CD8-positive, alpha-beta memory T cell (primary cell): ENCODE measurements at regions not wholly inside any gene's neighbourhood (a gene's known extent, or its start where the extent isn't known, plus 50 kb on each side); places are given as distances from the start of the nearest gene placed in this dataset.

Experiments
- CTCF ChIA-PET: fragments of 350-600 bp; sonication (Branson Sonifier 250); formaldehyde crosslinking; loops from one replicate; lab custom pipeline; 2021; ENCODE audit warnings: antibody characterized with exemption; lab: Charles Lee
- POLR2A ChIA-PET: fragments of 350-600 bp; sonication (Branson Sonifier 250); formaldehyde crosslinking; loops from one replicate; lab custom pipeline; 2021; ENCODE audit warnings: antibody characterized with exemption; lab: Charles Lee
- DNase-seq, 5 donors: peaks; one replicate each; pipeline versions ENCODE4 v3.0.0 to v3.0.0-alpha.2; 2020 to 2022; ENCODE audit warnings: mixed read lengths in 1 of 5
- H3K27ac ChIP-seq: one replicate; pipeline ENCODE4 v1.7.0; 2013; ENCODE audit warnings: low read depth, mild to moderate bottlenecking, low read length, moderate library complexity
- H3K27me3 ChIP-seq: 2 replicates; pipeline ENCODE4 v1.7.0; 2013; ENCODE audit warnings: low read length, mild to moderate bottlenecking; ENCODE audit not compliant: insufficient read depth, poor library complexity, severe bottlenecking
- H3K36me3 ChIP-seq: 2 replicates; pipeline ENCODE4 v1.7.0; 2013; ENCODE audit warnings: mild to moderate bottlenecking, low read length, moderate library complexity; ENCODE audit not compliant: insufficient read depth
- H3K4me1 ChIP-seq: 2 replicates; pipeline ENCODE4 v1.7.0; 2013; ENCODE audit warnings: mild to moderate bottlenecking, low read length, moderate library complexity; ENCODE audit not compliant: insufficient read depth
- H3K4me3 ChIP-seq: 2 replicates; pipeline ENCODE4 v1.7.0; 2013; ENCODE audit warnings: mild to moderate bottlenecking, low read length
- H3K9me3 ChIP-seq: 2 replicates; pipeline ENCODE4 v1.7.0; 2013; ENCODE audit warnings: mild to moderate bottlenecking, low read length
- H3K27ac Mint-ChIP-seq, 8 donors: one replicate each; pipeline ENCODE4 v1.8.0; 2020 to 2021; ENCODE audit warnings: mixed read lengths in 8 of 8, mild to moderate bottlenecking in 6 of 8, inconsistent platforms in 3 of 8, moderate library complexity in 3 of 8
- H3K27me3 Mint-ChIP-seq, 2 donors: one replicate each; pipeline ENCODE4 v1.8.0; 2020 to 2021; ENCODE audit warnings: mixed read lengths in 2 of 2, mild to moderate bottlenecking in 1 of 2, moderate library complexity in 1 of 2
- H3K36me3 Mint-ChIP-seq, 3 donors: one replicate each; pipeline ENCODE4 v1.8.0; 2020 to 2021; ENCODE audit warnings: mixed read lengths in 3 of 3, inconsistent platforms in 1 of 3, mild to moderate bottlenecking in 1 of 3
- H3K4me1 Mint-ChIP-seq, 3 donors: one replicate each; pipeline ENCODE4 v1.8.0; 2020 to 2021; ENCODE audit warnings: mixed read lengths in 3 of 3, inconsistent platforms in 1 of 3, mild to moderate bottlenecking in 1 of 3
- H3K4me3 Mint-ChIP-seq, 7 donors: one replicate each; pipeline ENCODE4 v1.8.0; 2020 to 2021; ENCODE audit warnings: mixed read lengths in 7 of 7, mild to moderate bottlenecking in 6 of 7, moderate library complexity in 4 of 7, inconsistent platforms in 2 of 7
- H3K9me3 Mint-ChIP-seq, 5 donors: one replicate each; pipeline ENCODE4 v1.8.0; 2020 to 2022; ENCODE audit warnings: mixed read lengths in 5 of 5, mild to moderate bottlenecking in 3 of 5, moderate library complexity in 2 of 5, inconsistent platforms in 1 of 5

- H3K4me1 ChIP-seq, result no peaks in the 10 kb centered on the region
- POLR2A ChIA-PET, result no interaction called here
- no peak overlapping the region for H3K4me3 ChIP-seq
- Mint-ChIP-seq H3K27ac (peak overlapping the region in 1 of 8 donors; percentile 43), H3K9me3 (peaks cover 2 to 12% (median 9%) of the 10 kb centered on the region in 5 donors), H3K27me3 (peaks cover 9 to 35% of the 10 kb centered on the region in 2 donors), H3K4me3 (no peak overlapping the region), H3K4me1 (no peaks in the 10 kb centered on the region), H3K36me3 (peaks cover 0 to 14% (median 0%) of the 10 kb centered on the region in 3 donors)
- CTCF ChIA-PET, result no interaction called here
- H3K27ac ChIP-seq, result no peak overlapping the region
- DNase-seq, result no peak
- no peaks in the 10 kb centered on the region for H3K27me3 ChIP-seq
- H3K36me3 ChIP-seq, result no peaks in the 10 kb centered on the region
- H3K9me3 ChIP-seq, result no peaks in the 10 kb centered on the region
These were observed 86.9 kb downstream of the MCFD2 start for GRCh38 chr2:46828491-46829230.

- peak overlapping the region in 1 of 8 donors; percentile 43 for H3K27ac Mint-ChIP-seq
- Histone ChIP-seq H3K36me3 (no peaks in the 10 kb centered on the region), H3K27me3 (no peaks in the 10 kb centered on the region), H3K27ac (no peak overlapping the region), H3K4me3 (no peak overlapping the region), H3K9me3 (no peaks in the 10 kb centered on the region), H3K4me1 (no peaks in the 10 kb centered on the region)
- no peak for DNase-seq
- POLR2A ChIA-PET, result no interaction called here
- CTCF ChIA-PET, result no interaction called here
- peaks cover 0 to 12% (median 0%) of the 10 kb centered on the region in 3 donors for H3K36me3 Mint-ChIP-seq
- H3K4me3 Mint-ChIP-seq, result no peak overlapping the region
- no peaks in the 10 kb centered on the region for H3K4me1 Mint-ChIP-seq
- peaks cover 9 to 38% of the 10 kb centered on the region in 2 donors for H3K27me3 Mint-ChIP-seq
- peaks cover 2 to 11% (median 6%) of the 10 kb centered on the region in 5 donors for H3K9me3 Mint-ChIP-seq
These were observed 87.5 kb downstream of the MCFD2 start for GRCh38 chr2:46828135-46828438.

DNA sequence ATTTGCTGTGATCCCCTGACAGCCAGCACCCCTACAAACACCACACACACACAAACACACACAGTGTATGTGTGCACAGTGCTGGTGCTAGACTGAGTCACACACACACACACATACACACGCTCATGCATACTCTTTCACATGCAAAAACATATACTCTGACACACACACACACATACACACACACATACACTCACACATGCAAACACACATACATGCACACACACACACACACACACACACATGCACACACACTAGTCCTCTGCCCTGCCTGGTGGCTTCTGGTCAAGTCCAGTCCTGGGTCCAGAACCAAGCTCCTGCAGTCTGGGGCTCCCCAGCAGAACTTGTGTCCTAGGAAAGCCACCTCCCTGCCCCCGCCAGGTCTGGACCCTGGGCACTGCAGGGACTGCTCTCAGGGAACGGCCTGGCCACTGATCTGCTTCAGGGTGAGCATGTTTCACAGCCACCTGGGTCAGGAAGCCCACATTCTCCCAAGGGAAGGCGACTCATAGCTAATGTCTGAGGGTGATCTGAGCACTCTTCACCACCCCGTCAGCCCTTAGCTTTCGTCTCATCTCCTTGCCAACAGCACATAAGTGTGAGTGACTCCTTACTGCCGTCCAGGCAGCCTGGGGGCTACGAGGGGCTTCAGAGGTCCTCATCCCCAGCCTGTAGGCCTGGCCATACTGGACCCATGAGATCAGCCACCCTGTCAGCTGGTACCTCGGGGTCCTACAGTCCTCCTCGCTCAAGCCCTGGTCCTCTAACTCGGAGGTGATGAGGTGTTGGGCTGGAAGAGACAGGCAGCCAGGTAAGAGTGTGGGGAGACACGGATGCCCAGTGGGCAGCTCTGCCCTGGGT, 88.1 kb downstream of the MCFD2 start:
- no peak overlapping the region for H3K4me3 ChIP-seq
- CTCF ChIA-PET, result no interaction called here
- H3K9me3 ChIP-seq, result no peaks in the 10 kb centered on the region

DNA sequence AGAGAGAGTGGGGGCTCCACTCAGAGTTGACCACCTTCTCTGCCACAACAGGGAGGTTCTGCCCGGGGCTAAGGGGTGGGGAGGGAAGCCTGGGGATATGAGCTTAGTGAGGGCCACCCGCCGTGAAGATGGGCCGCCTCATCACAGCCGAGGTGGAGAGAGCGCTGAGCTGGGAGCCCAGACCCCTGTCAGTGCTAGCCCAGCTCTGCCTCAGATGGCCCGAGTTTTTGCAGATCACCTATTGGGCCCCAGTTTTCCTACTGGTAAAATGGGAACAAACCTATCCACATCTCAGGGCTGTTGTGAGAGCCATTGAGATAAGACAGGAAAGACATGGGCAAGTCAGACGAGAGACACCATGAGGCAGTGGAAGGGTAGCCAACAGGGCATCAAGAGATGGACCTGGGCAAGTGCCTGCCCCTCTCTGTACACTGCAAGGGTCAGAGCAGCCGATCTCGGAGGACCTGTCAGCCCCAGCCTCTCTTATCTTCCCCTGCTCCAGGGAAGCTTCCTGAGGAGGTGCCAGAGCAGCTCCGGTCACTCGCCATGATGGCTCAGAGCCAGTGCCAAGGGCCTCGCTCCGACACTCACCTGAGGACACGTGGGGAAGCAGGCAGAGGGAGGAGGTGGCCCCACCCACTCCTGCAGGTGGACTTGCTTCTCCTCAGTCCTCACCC, 88.9 kb downstream of the MCFD2 start:
- no peaks in the 10 kb centered on the region for H3K4me1 ChIP-seq
- peaks cover 9 to 38% of the 10 kb centered on the region in 2 donors for H3K27me3 Mint-ChIP-seq
- no peaks in the 10 kb centered on the region for H3K4me1 Mint-ChIP-seq
- H3K9me3 Mint-ChIP-seq, result peaks cover 2 to 10% (median 6%) of the 10 kb centered on the region in 5 donors
- H3K4me3 Mint-ChIP-seq, result no peak overlapping the region
- no peak overlapping the region for H3K27ac Mint-ChIP-seq
- H3K9me3 ChIP-seq, result no peaks in the 10 kb centered on the region
- POLR2A ChIA-PET, result interaction anchor here (0.6 kb wide), 1 partner anchor 26 kb away, joined by 12 read pairs; no protein-coding TSS in a partner anchor
- H3K27ac ChIP-seq, result no peak overlapping the region
- no peak for DNase-seq
- peaks cover 0 to 10% (median 0%) of the 10 kb centered on the region in 3 donors for H3K36me3 Mint-ChIP-seq
- no peaks in the 10 kb centered on the region for H3K27me3 ChIP-seq
- H3K4me3 ChIP-seq, result no peak overlapping the region
- CTCF ChIA-PET, result no interaction called here
- no peaks in the 10 kb centered on the region for H3K36me3 ChIP-seq

More for the DNA sequence above, 88.1 kb downstream of the MCFD2 start:
- Histone ChIP-seq H3K27me3 (no peaks in the 10 kb centered on the region), H3K27ac (no peak overlapping the region), H3K36me3 (no peaks in the 10 kb centered on the region), H3K4me1 (no peaks in the 10 kb centered on the region)
- H3K9me3 Mint-ChIP-seq, result peaks cover 2 to 10% (median 6%) of the 10 kb centered on the region in 5 donors
- no peaks in the 10 kb centered on the region for H3K4me1 Mint-ChIP-seq
- peaks cover 0 to 10% (median 0%) of the 10 kb centered on the region in 3 donors for H3K36me3 Mint-ChIP-seq
- POLR2A ChIA-PET, result no interaction called here
- no peak overlapping the region for H3K27ac Mint-ChIP-seq
- peaks cover 9 to 38% of the 10 kb centered on the region in 2 donors for H3K27me3 Mint-ChIP-seq
- DNase-seq, result no peak
- H3K4me3 Mint-ChIP-seq, result no peak overlapping the region

- CTCF ChIA-PET, result no interaction called here
- no peak overlapping the region for H3K4me3 Mint-ChIP-seq
- H3K4me1 Mint-ChIP-seq, result no peaks in the 10 kb centered on the region
- DNase-seq, result no peak
- Histone ChIP-seq H3K4me3 (no peak overlapping the region), H3K9me3 (no peaks in the 10 kb centered on the region), H3K27me3 (no peaks in the 10 kb centered on the region), H3K27ac (no peak overlapping the region), H3K36me3 (no peaks in the 10 kb centered on the region), H3K4me1 (no peaks in the 10 kb centered on the region)
- H3K9me3 Mint-ChIP-seq, result peaks cover 2 to 10% (median 6%) of the 10 kb centered on the region in 5 donors
- POLR2A ChIA-PET, result no interaction called here
- no peak overlapping the region for H3K27ac Mint-ChIP-seq
- peaks cover 0 to 10% (median 0%) of the 10 kb centered on the region in 3 donors for H3K36me3 Mint-ChIP-seq
- peaks cover 12 to 38% of the 10 kb centered on the region in 2 donors for H3K27me3 Mint-ChIP-seq
These were observed 89.6 kb downstream of the MCFD2 start for GRCh38 chr2:46825939-46826568.

GRCh38 chr2:46825231-46825938, 90.2 kb downstream of the MCFD2 start:
- Mint-ChIP-seq H3K27me3 (peaks cover 13 to 35% of the 10 kb centered on the region in 2 donors), H3K4me3 (no peak overlapping the region), H3K27ac (no peak overlapping the region), H3K4me1 (no peaks in the 10 kb centered on the region), H3K36me3 (peaks cover 0 to 6% (median 0%) of the 10 kb centered on the region in 3 donors), H3K9me3 (peaks cover 0 to 7% (median 6%) of the 10 kb centered on the region in 5 donors)
- DNase-seq, result no peak
- ChIA-PET POLR2A (no interaction called here), CTCF (no interaction called here)
- Histone ChIP-seq H3K4me1 (no peaks in the 10 kb centered on the region), H3K9me3 (no peaks in the 10 kb centered on the region), H3K27ac (no peak overlapping the region), H3K36me3 (no peaks in the 10 kb centered on the region), H3K27me3 (no peaks in the 10 kb centered on the region), H3K4me3 (no peak overlapping the region)

DNA sequence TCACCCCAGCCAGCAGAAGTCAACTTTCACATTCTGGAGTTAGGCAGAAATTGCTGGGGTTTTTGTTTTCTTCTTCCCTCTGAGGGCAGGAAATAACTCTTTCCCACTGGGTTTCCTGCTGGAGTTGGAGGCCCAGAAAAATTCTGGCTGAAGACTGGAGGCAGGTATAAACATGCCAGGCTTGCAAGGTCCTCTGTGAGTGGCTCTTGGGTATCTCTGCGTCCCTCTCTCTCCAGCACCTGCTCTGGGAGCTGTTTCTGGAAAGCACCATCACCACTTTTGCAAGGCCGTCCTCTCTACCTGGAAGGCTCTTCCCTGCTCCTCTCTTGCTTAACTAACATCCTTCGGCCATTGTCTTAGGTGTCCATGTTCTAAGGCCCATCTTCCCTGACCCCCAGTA, 91.0 kb downstream of the MCFD2 start:
- H3K4me1 Mint-ChIP-seq, result no peaks in the 10 kb centered on the region
- no peaks in the 10 kb centered on the region for H3K36me3 ChIP-seq
- ChIA-PET POLR2A (no interaction called here), CTCF (no interaction called here)
- H3K9me3 ChIP-seq, result no peaks in the 10 kb centered on the region
- H3K27me3 Mint-ChIP-seq, result peaks cover 13 to 27% of the 10 kb centered on the region in 2 donors
- peak overlapping the region in 1 of 8 donors; percentile 43 for H3K27ac Mint-ChIP-seq
- no peaks in the 10 kb centered on the region for H3K36me3 Mint-ChIP-seq
- no peaks in the 10 kb centered on the region for H3K4me1 ChIP-seq
- DNase-seq, result no peak
- no peak overlapping the region for H3K4me3 ChIP-seq
- H3K4me3 Mint-ChIP-seq, result peak overlapping the region in 1 of 7 donors; percentile 51
- H3K27ac ChIP-seq, result no peak overlapping the region
- no peaks in the 10 kb centered on the region for H3K27me3 ChIP-seq
- H3K9me3 Mint-ChIP-seq, result peaks cover 0 to 5% (median 0%) of the 10 kb centered on the region in 5 donors
